HG03439 (cell line): ENCODE measurements at regions not wholly inside any gene's neighbourhood (a gene's known extent, or its start where the extent isn't known, plus 50 kb on each side); places are given as distances from the start of the nearest gene placed in this dataset.
"Not testable (repeated sequence)": the region's sequence is repeated elsewhere in the genome, so short reads cannot be mapped to it uniquely, and the experiment has no call there.

Experiments used
- ATAC-seq: cut with Tn5 transposase; IDR thresholded peaks from one replicate; pipeline ENCODE4 v1.9.1; 2021; ENCODE audit warnings: mild to moderate bottlenecking, moderate library complexity; ENCODE audit not compliant: unreplicated experiment

- ATAC-seq, result no peak
These were observed 1304.6 kb downstream of the EPHA7 start for GRCh38 chr6:92114797-92115196.

GRCh38 chr6:92114091-92114675 is 1305.2 kb downstream of the EPHA7 start:
- no peak for ATAC-seq

- ATAC-seq, result no peak
These were observed 1308.0 kb downstream of the EPHA7 start for GRCh38 chr6:92111386-92111785.

GRCh38 chr6:92110403-92110802 is 1309.0 kb downstream of the EPHA7 start:
- ATAC-seq, result no peak

GRCh38 chr6:92109956-92110355 is 1309.4 kb downstream of the EPHA7 start:
- no peak for ATAC-seq

GRCh38 chr6:92109256-92109655 is 1310.1 kb downstream of the EPHA7 start:
- ATAC-seq, result no peak

GRCh38 chr6:92086750-92087149 is 1332.6 kb downstream of the EPHA7 start:
- ATAC-seq, result no peak

- ATAC-seq, result not testable (repeated sequence)
These were observed 1335.4 kb downstream of the EPHA7 start for GRCh38 chr6:92083914-92084313.

- ATAC-seq, result no peak
These were observed 1347.0 kb downstream of the EPHA7 start for GRCh38 chr6:92072387-92072786.

- no peak for ATAC-seq
These were observed 1349.6 kb downstream of the EPHA7 start for GRCh38 chr6:92069781-92070180.

- ATAC-seq, result no peak
These were observed 1366.8 kb downstream of the EPHA7 start for GRCh38 chr6:92052513-92052912.

- ATAC-seq, result no peak
These were observed 1369.1 kb downstream of the EPHA7 start for GRCh38 chr6:92050216-92050615.

GRCh38 chr6:92047860-92048259 is 1371.5 kb downstream of the EPHA7 start:
- ATAC-seq, result no peak

- ATAC-seq, result no peak
These were observed 1372.1 kb downstream of the EPHA7 start for GRCh38 chr6:92047152-92047850.

- ATAC-seq, result no peak
These were observed 1375.0 kb downstream of the EPHA7 start for GRCh38 chr6:92044312-92044711.

GRCh38 chr6:92043777-92044176 is 1375.6 kb downstream of the EPHA7 start:
- ATAC-seq, result no peak

GRCh38 chr6:92026878-92027277 is 1392.5 kb downstream of the EPHA7 start:
- no peak for ATAC-seq

GRCh38 chr6:92024881-92025280 is 1394.5 kb downstream of the EPHA7 start:
- ATAC-seq, result no peak

GRCh38 chr6:92024110-92024509 is 1395.2 kb downstream of the EPHA7 start:
- no peak for ATAC-seq

GRCh38 chr6:92023410-92023966 is 1395.9 kb downstream of the EPHA7 start:
- ATAC-seq, result no peak

GRCh38 chr6:92011681-92012245 is 1407.6 kb downstream of the EPHA7 start:
- no peak for ATAC-seq
